ENCODE measurements at regions not wholly inside any gene's neighbourhood (a gene's known extent, or its start where the extent isn't known, plus 50 kb on each side); places are given as distances from the start of the nearest gene placed in this dataset.
"Not testable (repeated sequence)": the region's sequence is repeated elsewhere in the genome, so short reads cannot be mapped to it uniquely, and the experiment has no call there.

GRCh38 chr4:148852092-148852699 is 410.0 kb upstream of the NR3C2 start:
- DNase-seq: no peak

GRCh38 chr4:148850257-148850995 is 408.2 kb upstream of the NR3C2 start:
- no peak for DNase-seq

- no peak for DNase-seq
Observed at GRCh38 chr4:148849581-148849980, 407.4 kb upstream of the NR3C2 start.

GRCh38 chr4:148847544-148848255 is 405.5 kb upstream of the NR3C2 start:
- no peak for DNase-seq

GRCh38 chr4:148845609-148846008 is 403.4 kb upstream of the NR3C2 start:
- no peak for DNase-seq

GRCh38 chr4:148843625-148844024 is 401.4 kb upstream of the NR3C2 start:
- no peak for DNase-seq

- no peak for DNase-seq
Observed at GRCh38 chr4:148842843-148843242, 400.6 kb upstream of the NR3C2 start.

GRCh38 chr4:148837571-148837970 is 395.4 kb upstream of the NR3C2 start:
- not testable (repeated sequence) for DNase-seq

- DNase-seq: no peak
Observed at GRCh38 chr4:148834804-148835631, 392.8 kb upstream of the NR3C2 start.

GRCh38 chr4:148831945-148832344 is 389.7 kb upstream of the NR3C2 start:
- DNase-seq: no peak

- no peak for DNase-seq
Observed at GRCh38 chr4:148828291-148828690, 386.1 kb upstream of the NR3C2 start.

GRCh38 chr4:148827781-148828180 is 385.6 kb upstream of the NR3C2 start:
- DNase-seq: no peak

GRCh38 chr4:148823419-148823769 is 381.2 kb upstream of the NR3C2 start:
- DNase-seq: no peak

- no peak for DNase-seq
Observed at GRCh38 chr4:148822572-148823418, 380.6 kb upstream of the NR3C2 start.

- DNase-seq: no peak
Observed at GRCh38 chr4:148814030-148814429, 371.8 kb upstream of the NR3C2 start.

GRCh38 chr4:148813289-148813688 is 371.1 kb upstream of the NR3C2 start:
- DNase-seq: no peak

GRCh38 chr4:148812101-148812500 is 369.9 kb upstream of the NR3C2 start:
- no peak for DNase-seq

- no peak for DNase-seq
Observed at GRCh38 chr4:148810461-148810860, 368.2 kb upstream of the NR3C2 start.

- no peak for DNase-seq
Observed at GRCh38 chr4:148808416-148808815, 366.2 kb upstream of the NR3C2 start.

- no peak for DNase-seq
Observed at GRCh38 chr4:148800940-148801339, 358.7 kb upstream of the NR3C2 start.

GRCh38 chr4:148800336-148800885 is 358.2 kb upstream of the NR3C2 start:
- DNase-seq: no peak

Data from NCI-H187 treated with DMSO at 0.1 percent for 48 hours (cell line).